ENCODE measurements at regions not wholly inside any gene's neighbourhood (a gene's known extent, or its start where the extent isn't known, plus 50 kb on each side); places are given as distances from the start of the nearest gene placed in this dataset.

DNA sequence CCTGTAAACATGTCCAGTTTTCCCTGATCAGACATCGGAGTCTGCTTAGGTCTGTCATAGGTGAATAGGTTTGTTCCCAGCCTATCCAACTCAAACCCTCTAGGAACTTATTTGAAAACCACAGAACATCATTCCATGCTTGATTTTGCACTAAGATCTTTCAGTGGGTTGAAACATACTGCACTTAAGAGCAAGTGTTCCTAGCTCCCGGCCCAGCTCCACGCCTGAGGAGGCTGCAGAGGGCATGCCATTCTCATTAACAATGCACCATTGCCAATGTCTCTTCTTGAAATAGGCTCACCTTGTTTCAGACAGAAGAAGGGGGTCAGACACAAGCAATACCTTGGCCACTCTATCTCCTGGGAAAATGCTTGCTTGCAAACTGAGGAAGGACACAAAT lies 78.0 kb upstream of the EGR2 start:
- H3K4me3 ChIP-seq (ENCODE audit: low read depth, low read length) = no peak overlapping the region
- TF ChIP-seq, protein P1, sequence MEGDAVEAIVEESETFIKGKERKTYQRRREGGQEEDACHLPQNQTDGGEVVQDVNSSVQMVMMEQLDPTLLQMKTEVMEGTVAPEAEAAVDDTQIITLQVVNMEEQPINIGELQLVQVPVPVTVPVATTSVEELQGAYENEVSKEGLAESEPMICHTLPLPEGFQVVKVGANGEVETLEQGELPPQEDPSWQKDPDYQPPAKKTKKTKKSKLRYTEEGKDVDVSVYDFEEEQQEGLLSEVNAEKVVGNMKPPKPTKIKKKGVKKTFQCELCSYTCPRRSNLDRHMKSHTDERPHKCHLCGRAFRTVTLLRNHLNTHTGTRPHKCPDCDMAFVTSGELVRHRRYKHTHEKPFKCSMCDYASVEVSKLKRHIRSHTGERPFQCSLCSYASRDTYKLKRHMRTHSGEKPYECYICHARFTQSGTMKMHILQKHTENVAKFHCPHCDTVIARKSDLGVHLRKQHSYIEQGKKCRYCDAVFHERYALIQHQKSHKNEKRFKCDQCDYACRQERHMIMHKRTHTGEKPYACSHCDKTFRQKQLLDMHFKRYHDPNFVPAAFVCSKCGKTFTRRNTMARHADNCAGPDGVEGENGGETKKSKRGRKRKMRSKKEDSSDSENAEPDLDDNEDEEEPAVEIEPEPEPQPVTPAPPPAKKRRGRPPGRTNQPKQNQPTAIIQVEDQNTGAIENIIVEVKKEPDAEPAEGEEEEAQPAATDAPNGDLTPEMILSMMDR (conservative IDR thresholded peaks at IDR 0.05; ENCODE audit: low read depth, low read length) = no peak
- no peak for DNase-seq (ENCODE audit: low read depth)

DNA sequence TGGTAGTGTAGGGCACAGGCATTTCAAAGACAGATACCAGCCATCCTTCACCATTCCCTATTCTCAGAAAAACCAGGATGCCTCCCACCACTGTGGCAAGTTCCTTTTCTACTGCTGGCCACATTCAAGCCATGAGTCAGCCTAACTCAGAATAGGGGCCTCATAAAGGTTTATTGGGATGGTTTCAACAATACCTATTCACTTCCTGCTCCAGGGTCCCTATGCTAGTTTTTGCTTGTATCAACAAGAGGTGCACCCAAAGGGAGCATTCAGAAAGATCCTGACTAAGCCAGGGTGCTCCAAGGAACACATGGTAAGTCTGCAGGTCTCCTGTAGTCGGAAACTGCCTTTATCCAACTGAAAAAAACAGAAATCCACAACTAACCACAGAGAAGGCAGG lies 76.9 kb upstream of the EGR2 start:
- no peak for DNase-seq (ENCODE audit: low read depth)
- TF ChIP-seq, protein P1 (conservative IDR thresholded peaks at IDR 0.05; ENCODE audit: low read depth, low read length) = no peak
- no peak overlapping the region for H3K4me3 ChIP-seq (ENCODE audit: low read depth, low read length)

DNA sequence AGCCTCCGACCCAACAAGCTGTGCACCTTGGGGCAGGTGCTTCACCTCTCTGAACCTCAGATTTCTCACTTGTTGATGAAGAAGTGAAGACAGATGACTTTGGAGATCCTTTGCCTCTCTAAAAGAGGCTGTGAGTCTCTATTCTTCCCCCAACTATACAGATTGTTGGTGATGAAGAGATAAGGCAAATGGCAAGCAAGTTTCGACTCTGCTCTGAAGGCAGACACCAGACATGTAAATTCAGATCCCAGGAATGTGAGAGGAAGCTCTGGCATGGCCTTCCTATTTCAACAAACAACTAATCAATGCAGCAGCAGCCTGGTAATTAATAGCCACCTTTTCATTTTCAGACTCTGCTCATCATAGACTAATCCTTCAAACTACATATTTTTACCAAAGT lies 74.2 kb upstream of the EGR2 start:
- no peak for DNase-seq (ENCODE audit: low read depth)
- H3K4me3 ChIP-seq (ENCODE audit: low read depth, low read length) = no peak overlapping the region
- TF ChIP-seq, protein P1 (conservative IDR thresholded peaks at IDR 0.05; ENCODE audit: low read depth, low read length) = no peak

DNA sequence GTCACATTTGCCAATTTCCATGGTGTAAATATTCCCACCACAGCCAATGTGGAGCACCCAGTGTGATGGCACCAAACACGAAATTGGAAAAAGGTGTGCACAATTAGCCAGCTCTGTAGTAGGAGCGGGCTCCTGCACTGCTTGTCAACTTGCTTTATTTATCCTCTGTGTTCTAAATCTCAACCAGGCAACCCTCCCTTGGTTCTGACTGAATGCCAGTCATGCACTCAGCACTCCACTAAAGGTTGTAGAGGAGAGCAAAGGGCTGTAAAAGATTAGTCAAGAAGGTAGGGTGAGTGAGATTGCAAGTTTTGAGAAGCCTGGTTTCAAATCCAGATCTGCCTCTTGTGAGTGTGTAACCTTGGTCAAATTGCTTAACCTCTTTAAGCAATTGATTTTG lies 71.5 kb upstream of the EGR2 start:
- TF ChIP-seq, protein P1 (conservative IDR thresholded peaks at IDR 0.05; ENCODE audit: low read depth, low read length) = no peak
- no peak overlapping the region for H3K4me3 ChIP-seq (ENCODE audit: low read depth, low read length)
- no peak for DNase-seq (ENCODE audit: low read depth)

DNA sequence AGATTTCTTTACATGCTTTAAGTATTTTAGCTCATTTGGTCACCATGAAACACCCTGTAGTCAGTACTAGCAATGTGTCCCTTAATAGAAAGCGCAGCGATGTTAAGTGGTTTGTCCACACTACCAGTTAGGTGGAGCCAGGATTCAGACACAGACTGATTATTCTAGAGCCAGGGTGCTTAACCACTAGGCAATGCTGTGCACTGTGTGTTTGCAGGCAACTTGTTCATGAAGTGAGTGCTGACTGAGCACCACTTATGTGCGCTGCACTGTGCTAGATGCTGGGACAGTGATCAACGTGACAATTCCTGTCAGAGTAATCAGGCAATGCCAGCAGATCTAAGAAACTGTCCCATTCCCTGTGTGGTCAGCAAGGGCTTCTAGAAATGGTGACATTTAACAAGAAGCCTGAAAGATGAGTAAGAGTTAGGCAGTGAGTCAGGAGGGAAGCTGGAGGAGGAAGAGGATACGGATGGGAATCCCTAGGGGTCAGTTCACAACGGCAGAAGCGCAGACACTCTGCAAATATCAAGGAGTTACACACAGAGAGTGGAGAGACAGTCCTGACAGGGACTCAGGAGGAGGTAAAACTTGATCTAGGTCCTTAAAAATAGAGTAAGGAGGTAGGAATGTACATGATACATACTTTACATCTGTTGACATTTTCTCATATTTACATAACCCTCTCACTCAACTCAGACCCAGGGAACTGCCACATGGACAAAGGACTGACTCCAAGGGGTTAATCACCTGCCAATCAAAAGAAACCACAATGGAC lies 69.7 kb upstream of the EGR2 start:
- no peak overlapping the region for H3K4me3 ChIP-seq (ENCODE audit: low read depth, low read length)
- peak; percentile 55 for DNase-seq (ENCODE audit: low read depth)
- TF ChIP-seq, protein P1 (conservative IDR thresholded peaks at IDR 0.05; ENCODE audit: low read depth, low read length) = no peak

DNA sequence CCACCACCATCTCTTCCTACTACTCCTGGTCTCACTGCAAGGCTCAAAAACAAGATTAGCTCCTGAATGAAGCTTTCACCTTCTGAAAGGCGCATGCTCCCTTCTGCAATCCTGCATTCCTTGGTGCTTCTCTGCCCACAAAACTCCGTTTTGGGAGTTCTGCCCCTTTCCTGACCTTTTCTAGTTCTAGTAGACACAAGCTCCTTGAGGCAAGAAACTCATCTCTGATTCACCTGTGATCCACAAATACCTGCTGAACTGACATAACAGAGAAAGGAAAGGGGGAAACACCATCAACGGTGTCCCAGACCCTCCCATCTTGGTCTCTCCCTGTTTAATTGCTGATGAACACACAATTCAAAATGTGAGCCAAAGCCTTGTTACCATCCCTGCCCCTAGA lies 64.0 kb upstream of the EGR2 start:
- no peak overlapping the region for H3K4me3 ChIP-seq (ENCODE audit: low read depth, low read length)
- TF ChIP-seq, protein P1 (conservative IDR thresholded peaks at IDR 0.05; ENCODE audit: low read depth, low read length) = no peak
- DNase-seq (ENCODE audit: low read depth) = no peak

DNA sequence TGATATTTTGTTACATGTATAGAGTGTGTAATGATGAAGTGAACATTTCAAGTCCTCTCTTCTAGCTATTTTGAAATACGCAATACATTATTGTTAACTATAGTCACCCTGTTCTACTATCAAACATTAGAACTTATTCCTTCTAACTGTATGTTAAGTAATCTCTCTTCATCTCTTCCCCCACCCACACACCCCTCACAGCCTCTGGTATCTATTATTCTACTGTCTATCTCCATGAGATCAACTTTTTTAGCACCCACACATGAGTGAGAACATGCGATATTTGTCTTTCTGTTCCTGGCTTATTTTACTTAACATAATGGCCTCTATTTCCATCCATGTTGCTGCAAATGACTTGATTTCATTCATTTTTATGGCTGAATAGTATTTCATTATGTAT lies 57.7 kb upstream of the EGR2 start:
- no peak overlapping the region for H3K4me3 ChIP-seq (ENCODE audit: low read depth, low read length)
- no peak for DNase-seq (ENCODE audit: low read depth)
- TF ChIP-seq, protein P1 (conservative IDR thresholded peaks at IDR 0.05; ENCODE audit: low read depth, low read length) = no peak
